ENCODE measurements at regions not wholly inside any gene's neighbourhood (a gene's known extent, or its start where the extent isn't known, plus 50 kb on each side); places are given as distances from the start of the nearest gene placed in this dataset.

DNA sequence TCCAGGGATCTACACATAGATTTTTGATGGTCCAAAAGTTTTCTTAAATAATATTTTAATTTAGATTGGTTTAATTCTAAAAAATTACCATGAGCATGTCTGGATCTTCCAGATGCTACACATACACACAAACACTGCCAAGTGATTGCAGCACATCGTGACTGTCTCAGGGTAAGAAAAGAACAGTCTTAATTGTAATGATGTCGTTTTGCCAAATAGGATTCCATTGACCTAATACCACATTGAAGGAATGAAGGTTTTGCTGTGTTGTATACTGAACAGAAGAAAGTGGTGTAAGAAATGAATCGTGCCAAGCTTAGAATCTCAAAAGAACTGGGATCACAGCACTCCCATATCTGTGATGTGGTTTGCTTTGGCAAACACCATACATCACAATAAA lies 633.3 kb upstream of the CAMK1G start:
- DNase-seq (ENCODE audit: insufficient read length, low spot score) (no peak), FAIRE-seq (no peak)
- no peak for TF ChIP-seq POU2F2 (IDR thresholded peaks at IDR 0.05; ENCODE audit: low read depth, low read length)

DNA sequence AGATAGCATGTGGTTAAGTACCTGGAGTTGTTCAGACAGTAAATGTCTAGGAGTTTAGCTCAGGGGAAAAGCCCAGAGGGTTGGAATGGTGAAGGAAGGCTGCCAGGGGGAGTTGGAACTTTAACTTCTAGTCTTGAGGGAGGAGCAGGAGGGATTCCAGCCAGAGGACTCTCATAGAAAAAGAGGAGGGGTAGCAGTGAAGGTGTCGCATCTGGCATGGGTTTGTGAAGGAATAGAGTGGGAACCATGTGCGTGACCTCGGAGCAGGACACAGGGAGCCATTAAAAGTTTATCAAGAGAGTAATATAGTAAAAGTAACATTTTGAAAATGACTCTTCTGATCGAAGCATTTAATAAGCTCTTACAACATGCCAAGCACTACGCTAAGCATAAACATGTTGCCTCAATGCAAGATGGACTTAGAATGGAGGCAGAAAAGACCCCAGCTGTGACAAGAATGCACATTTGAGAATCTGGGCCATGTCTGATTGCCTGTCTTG lies 632.4 kb upstream of the CAMK1G start:
- FAIRE-seq (no peak), DNase-seq (ENCODE audit: insufficient read length, low spot score) (no peak)
- TF ChIP-seq TAF1 (IDR thresholded peaks at IDR 0.05; ENCODE audit: low read depth, low read length) (no peak), POLR2AphosphoS5 (IDR thresholded peaks at IDR 0.05; ENCODE audit: low read depth, low read length) (no peak), POLR2A (IDR thresholded peaks at IDR 0.05; ENCODE audit: low read depth, low read length) (no peak), SPI1 (IDR thresholded peaks at IDR 0.05; ENCODE audit: low read depth, low read length) (no peak), POU2F2 (IDR thresholded peaks at IDR 0.05; ENCODE audit: low read depth, low read length) (no peak), PAX5 (IDR thresholded peaks at IDR 0.05; ENCODE audit: insufficient read depth, low read length, severe bottlenecking) (no peak)

DNA sequence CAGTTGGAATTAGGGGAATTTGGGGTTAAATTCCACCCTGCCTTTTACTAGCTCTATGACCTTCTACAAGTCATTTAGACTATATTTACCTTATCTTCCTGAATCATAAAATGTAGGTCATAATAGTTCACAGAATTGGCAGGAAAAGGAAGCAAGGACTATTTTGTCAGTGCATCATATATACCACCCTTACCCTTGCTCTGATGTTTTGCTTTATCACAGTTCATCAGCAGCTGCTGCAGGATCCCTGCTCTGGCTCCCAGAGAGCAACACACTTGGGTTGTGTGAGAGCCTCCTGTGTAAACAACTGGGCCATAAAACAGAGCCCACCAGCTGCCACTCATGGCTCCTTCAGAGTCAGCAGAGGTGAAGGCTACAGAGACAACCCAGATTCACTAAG lies 631.6 kb upstream of the CAMK1G start:
- FAIRE-seq: no peak
- no peak for DNase-seq (ENCODE audit: insufficient read length, low spot score)
- TF ChIP-seq POLR2A (IDR thresholded peaks at IDR 0.05; ENCODE audit: low read depth, low read length): no peak

DNA sequence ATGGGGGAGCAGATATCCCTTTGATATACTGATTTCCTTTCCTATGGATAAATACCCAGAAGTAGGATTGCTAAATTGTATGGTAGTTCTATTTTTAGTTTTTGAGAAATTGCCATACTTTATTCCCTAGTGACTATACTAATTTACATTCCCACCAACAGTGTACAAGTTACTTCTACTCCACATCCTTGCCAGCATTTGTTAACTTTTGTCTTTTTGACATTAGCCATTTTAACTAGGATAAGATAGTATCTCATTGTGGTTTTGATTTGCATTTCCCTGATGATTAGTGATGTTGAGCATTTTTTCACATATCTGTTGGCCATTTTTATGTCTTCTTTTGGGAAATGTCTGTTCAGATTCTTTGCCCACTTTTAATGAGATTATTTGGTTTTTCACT lies 620.6 kb upstream of the CAMK1G start:
- TF ChIP-seq SPI1 (IDR thresholded peaks at IDR 0.05; ENCODE audit: low read depth, low read length) (no peak), TAF1 (IDR thresholded peaks at IDR 0.05; ENCODE audit: low read depth, low read length) (no peak), POU2F2 (IDR thresholded peaks at IDR 0.05; ENCODE audit: low read depth, low read length) (no peak), POLR2A (IDR thresholded peaks at IDR 0.05; ENCODE audit: low read depth, low read length) (no peak), PAX5 (IDR thresholded peaks at IDR 0.05; ENCODE audit: insufficient read depth, low read length, severe bottlenecking) (no peak), POLR2AphosphoS5 (IDR thresholded peaks at IDR 0.05; ENCODE audit: low read depth, low read length) (no peak)
- DNase-seq (ENCODE audit: insufficient read length, low spot score) (no peak), FAIRE-seq (no peak)

DNA sequence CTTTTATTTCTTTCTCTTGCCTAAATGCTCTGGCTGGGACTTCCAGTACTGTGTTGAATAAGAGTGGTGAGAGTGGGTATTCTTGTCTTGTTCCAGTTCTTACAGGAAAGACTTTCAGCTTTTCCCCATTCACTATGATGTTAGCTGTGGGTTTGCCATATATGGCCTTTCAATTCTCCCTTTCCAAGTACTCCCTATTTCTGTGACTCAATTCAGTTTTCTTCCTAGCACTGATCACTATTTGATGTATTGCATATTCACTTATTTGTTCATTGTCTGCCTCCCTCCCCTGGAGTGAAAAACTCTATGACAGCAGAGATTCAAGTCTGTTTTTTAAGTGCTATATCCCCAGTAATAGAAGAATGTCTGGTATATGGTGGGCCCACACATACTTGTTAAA lies 618.2 kb upstream of the CAMK1G start:
- FAIRE-seq (no peak), DNase-seq (ENCODE audit: insufficient read length, low spot score) (no peak)
- TF ChIP-seq POLR2A (IDR thresholded peaks at IDR 0.05; ENCODE audit: low read depth, low read length) (no peak), POU2F2 (IDR thresholded peaks at IDR 0.05; ENCODE audit: low read depth, low read length) (no peak), POLR2AphosphoS5 (IDR thresholded peaks at IDR 0.05; ENCODE audit: low read depth, low read length) (no peak), PAX5 (IDR thresholded peaks at IDR 0.05; ENCODE audit: insufficient read depth, low read length, severe bottlenecking) (no peak), SPI1 (IDR thresholded peaks at IDR 0.05; ENCODE audit: low read depth, low read length) (no peak), TAF1 (IDR thresholded peaks at IDR 0.05; ENCODE audit: low read depth, low read length) (no peak)

DNA sequence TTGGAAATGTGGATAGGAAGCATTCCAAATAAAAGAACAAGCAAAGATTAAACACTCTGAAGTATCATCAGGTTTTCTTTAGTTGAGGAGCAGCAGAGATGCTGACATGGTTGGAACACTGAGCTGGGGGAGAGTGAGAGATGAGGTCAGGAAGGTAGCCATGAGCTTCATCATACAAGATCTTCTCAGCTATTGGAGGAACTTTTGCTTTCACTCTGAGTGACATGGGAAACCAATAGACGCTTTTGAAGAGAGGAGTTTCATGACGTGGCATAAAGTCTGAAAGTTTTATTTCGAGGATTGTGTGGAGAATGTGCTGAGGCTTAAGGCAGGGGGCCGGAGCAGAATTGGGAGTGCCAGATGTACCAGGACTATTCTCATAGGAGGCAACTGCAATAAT lies 616.2 kb upstream of the CAMK1G start:
- FAIRE-seq: no peak
- TF ChIP-seq POLR2AphosphoS5 (IDR thresholded peaks at IDR 0.05; ENCODE audit: low read depth, low read length): no peak
- no peak for TF ChIP-seq PAX5 (IDR thresholded peaks at IDR 0.05; ENCODE audit: insufficient read depth, low read length, severe bottlenecking)
- no peak for TF ChIP-seq TAF1 (IDR thresholded peaks at IDR 0.05; ENCODE audit: low read depth, low read length)
- no peak for TF ChIP-seq POLR2A (IDR thresholded peaks at IDR 0.05; ENCODE audit: low read depth, low read length)
- no peak for TF ChIP-seq SPI1 (IDR thresholded peaks at IDR 0.05; ENCODE audit: low read depth, low read length)
- no peak for TF ChIP-seq POU2F2 (IDR thresholded peaks at IDR 0.05; ENCODE audit: low read depth, low read length)
- no peak for DNase-seq (ENCODE audit: insufficient read length, low spot score)

DNA sequence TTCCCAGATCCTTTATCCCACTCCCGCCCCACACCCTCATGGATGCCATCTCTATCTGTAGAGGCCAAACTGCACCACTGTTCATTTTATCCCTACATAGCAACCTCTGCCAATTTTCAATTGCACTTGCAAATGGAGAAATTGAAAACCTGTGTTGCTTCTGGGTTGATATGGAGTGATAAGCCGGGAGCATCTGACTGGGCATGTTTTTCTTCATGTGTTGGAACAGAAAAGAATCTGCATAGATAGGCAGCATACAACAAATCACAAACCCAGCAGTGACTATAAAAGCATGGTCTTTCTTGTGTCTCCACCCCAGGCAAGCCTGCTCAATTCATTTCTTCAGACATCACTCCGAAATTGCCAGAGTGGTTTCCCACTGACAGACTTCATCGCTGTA lies 608.8 kb upstream of the CAMK1G start:
- DNase-seq (ENCODE audit: insufficient read length, low spot score) (no peak), FAIRE-seq (no peak)
- TF ChIP-seq POLR2AphosphoS5 (IDR thresholded peaks at IDR 0.05; ENCODE audit: low read depth, low read length) (no peak), PAX5 (IDR thresholded peaks at IDR 0.05; ENCODE audit: insufficient read depth, low read length, severe bottlenecking) (no peak), TAF1 (IDR thresholded peaks at IDR 0.05; ENCODE audit: low read depth, low read length) (no peak), POU2F2 (IDR thresholded peaks at IDR 0.05; ENCODE audit: low read depth, low read length) (no peak), POLR2A (IDR thresholded peaks at IDR 0.05; ENCODE audit: low read depth, low read length) (no peak), SPI1 (IDR thresholded peaks at IDR 0.05; ENCODE audit: low read depth, low read length) (no peak)

DNA sequence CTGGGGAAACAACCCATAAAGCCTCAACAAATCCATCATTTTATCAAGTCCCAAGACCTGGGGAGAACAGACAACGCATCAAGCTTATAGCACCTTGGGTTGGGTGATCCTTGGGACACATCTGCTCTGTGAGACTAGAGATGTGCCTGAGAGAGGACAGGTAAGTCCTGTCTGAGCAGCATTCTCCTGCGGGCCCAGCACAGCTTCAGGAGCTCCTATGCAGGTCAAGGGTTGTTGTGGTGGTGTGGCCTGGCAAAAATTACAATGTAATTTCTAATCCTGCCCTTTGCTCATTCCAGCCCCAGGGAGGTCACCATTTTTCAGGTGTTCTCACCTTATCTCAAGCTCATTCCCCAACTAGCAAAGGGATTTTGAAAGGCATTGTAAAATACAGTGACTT lies 608.1 kb upstream of the CAMK1G start:
- TF ChIP-seq POU2F2 (IDR thresholded peaks at IDR 0.05; ENCODE audit: low read depth, low read length) (no peak), POLR2AphosphoS5 (IDR thresholded peaks at IDR 0.05; ENCODE audit: low read depth, low read length) (no peak), POLR2A (IDR thresholded peaks at IDR 0.05; ENCODE audit: low read depth, low read length) (no peak), TAF1 (IDR thresholded peaks at IDR 0.05; ENCODE audit: low read depth, low read length) (no peak)

DNA sequence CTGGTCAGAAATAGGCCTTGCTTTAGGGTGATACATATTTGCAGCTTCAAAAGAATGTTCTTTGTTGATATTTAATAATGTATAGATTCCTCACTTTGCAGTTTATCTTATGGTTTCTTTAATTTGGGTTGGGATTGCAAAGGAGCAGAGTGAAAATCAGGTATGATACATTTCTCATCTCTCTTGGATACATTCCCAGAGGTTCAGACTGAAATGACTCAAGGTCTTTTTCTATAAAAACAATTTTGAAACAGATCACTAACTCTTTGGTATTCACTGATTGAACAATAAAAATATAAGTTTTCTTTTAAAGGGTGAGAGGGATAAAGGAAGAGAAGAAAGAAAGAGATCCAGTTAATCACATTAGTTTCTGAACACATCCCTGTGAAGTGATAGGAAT lies 606.5 kb upstream of the CAMK1G start:
- DNase-seq (ENCODE audit: insufficient read length, low spot score) (no peak), FAIRE-seq (no peak)
- no peak for TF ChIP-seq POU2F2 (IDR thresholded peaks at IDR 0.05; ENCODE audit: low read depth, low read length)
- no peak for TF ChIP-seq SPI1 (IDR thresholded peaks at IDR 0.05; ENCODE audit: low read depth, low read length)
- no peak for TF ChIP-seq POLR2A (IDR thresholded peaks at IDR 0.05; ENCODE audit: low read depth, low read length)
- no peak for TF ChIP-seq POLR2AphosphoS5 (IDR thresholded peaks at IDR 0.05; ENCODE audit: low read depth, low read length)
- no peak for TF ChIP-seq TAF1 (IDR thresholded peaks at IDR 0.05; ENCODE audit: low read depth, low read length)
- no peak for TF ChIP-seq PAX5 (IDR thresholded peaks at IDR 0.05; ENCODE audit: insufficient read depth, low read length, severe bottlenecking)

More for the DNA sequence above, 608.1 kb upstream of the CAMK1G start:
- FAIRE-seq (no peak), DNase-seq (ENCODE audit: insufficient read length, low spot score) (no peak)

DNA sequence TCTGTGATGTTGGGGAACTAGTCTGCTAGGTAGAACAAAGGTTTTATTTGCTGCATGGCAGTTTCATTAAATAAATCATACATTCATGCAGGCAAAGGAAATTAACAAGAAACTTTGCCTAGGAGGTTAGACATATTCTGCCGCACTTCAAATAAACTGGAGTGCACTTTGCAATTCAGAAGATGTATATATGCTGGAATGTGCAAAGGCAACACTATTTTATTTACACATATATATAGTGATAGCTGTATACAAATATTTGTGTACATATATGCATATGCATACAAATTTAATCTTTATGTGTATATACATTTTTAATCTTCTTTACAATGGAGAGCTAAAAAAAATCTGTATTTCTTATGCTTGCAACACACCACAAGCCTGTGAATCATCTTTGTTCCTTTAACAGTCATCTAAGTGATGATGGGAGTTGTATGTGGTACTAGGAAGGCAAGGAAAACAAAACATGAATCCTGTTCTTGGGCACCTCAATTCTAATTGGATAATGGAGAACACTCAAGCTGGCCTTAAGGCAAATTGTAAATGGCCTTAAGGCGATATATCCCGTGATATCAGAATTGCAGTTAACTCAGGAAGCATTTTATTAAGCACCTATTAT lies 605.8 kb upstream of the CAMK1G start:
- FAIRE-seq (no peak), DNase-seq (ENCODE audit: insufficient read length, low spot score) (no peak)

DNA sequence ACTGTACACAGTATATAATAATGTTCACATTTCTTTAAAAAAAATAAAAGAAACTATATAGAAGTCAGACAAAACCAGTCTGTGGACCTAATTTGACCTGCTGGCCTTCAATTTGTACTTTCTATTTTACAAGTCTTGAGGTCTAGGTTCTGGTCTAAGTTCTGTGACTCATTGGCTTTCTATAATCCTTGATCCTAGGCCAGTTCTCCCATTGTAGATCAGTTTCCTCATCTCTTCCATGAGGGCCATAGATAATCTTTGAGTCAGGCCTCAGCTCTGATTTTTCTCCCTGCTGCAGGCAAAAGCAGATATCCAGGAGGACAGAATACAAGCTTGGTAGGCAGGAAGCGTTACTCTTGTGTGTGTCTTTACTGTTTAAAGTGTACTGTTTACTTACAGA lies 603.7 kb upstream of the CAMK1G start:
- FAIRE-seq (no peak), DNase-seq (ENCODE audit: insufficient read length, low spot score) (no peak)
- TF ChIP-seq POLR2AphosphoS5 (IDR thresholded peaks at IDR 0.05; ENCODE audit: low read depth, low read length) (no peak), POU2F2 (IDR thresholded peaks at IDR 0.05; ENCODE audit: low read depth, low read length) (no peak), PAX5 (IDR thresholded peaks at IDR 0.05; ENCODE audit: insufficient read depth, low read length, severe bottlenecking) (no peak)

More for the DNA sequence above, 605.8 kb upstream of the CAMK1G start:
- no peak for TF ChIP-seq SPI1 (IDR thresholded peaks at IDR 0.05; ENCODE audit: low read depth, low read length)

Measured in GM12891 (cell line).